HepG2 (cell line): ENCODE measurements at regions not wholly inside any gene's neighbourhood (a gene's known extent, or its start where the extent isn't known, plus 50 kb on each side); places are given as distances from the start of the nearest gene placed in this dataset.

Source experiments
- ATAC-seq: fragments of 200-7000 bp; cut with Tn5 transposase; 3 replicates; pipeline ENCODE4 v1.9.1; 2020; ENCODE audit warnings: mild to moderate bottlenecking, moderate library complexity
- BruUV-seq: library from RNA; stranded (reverse); fragments of 400-500 nt; replicated peaks from 2 replicates; lab custom pipeline; 2021; lab: Mats Ljungman, UMichigan
- CTCF ChIA-PET: fragments of 300-600 bp; formaldehyde crosslinking; extraction: SDS; loops from one replicate; lab custom pipeline; 2021; ENCODE audit warnings: low total read pairs, inconsistent platforms, low intra/inter-chr PET ratio; lab: Yijun Ruan, JAX
- POLR2A ChIA-PET: fragments of 350-600 bp; sonication (Branson Sonifier 250); formaldehyde crosslinking; loops from one replicate; lab custom pipeline; 2020; ENCODE audit warnings: antibody characterized with exemption, inconsistent platforms; lab: Yijun Ruan, JAX
- DNase-seq: peaks from one replicate; pipeline ENCODE4 v3.0.0-alpha.2; 2015; ENCODE audit warnings: low spot score
- FAIRE-seq: peaks from 3 replicates; lab custom pipeline; 2011; peaks lifted over from hg19 to GRCh38; lab: Jason Lieb, UNC
- H2AFZ ChIP-seq: one replicate; pipeline ENCODE4 v1.6.1; 2011; ENCODE audit warnings: low read length, inconsistent platforms
- H3K27ac ChIP-seq: fragments of 300-600 bp; 3 replicates; pipeline ENCODE4 v1.8.0; 2011; ENCODE audit warnings: mixed run types, mild to moderate bottlenecking, mixed read lengths, low read length, inconsistent platforms; ENCODE audit not compliant: insufficient read depth; ENCODE audit errors: extremely low read length
- H3K27me3 ChIP-seq, 2 experiments: fragments of 200-600 bp in 1 of 2; 2 replicates in 1 of 2; 3 replicates in 1 of 2; pipeline versions ENCODE4 v1.6.0 to v1.8.0; 2011; ENCODE audit warnings: low read length in 2 of 2, mild to moderate bottlenecking in 2 of 2, moderate library complexity in 2 of 2, inconsistent platforms in 1 of 2; ENCODE audit not compliant: insufficient read depth in 2 of 2, control insufficient read depth in 1 of 2
- H3K36me3 ChIP-seq, 2 experiments: fragments of 200-600 bp in 1 of 2; replicated peaks in 1 of 2; 2 replicates in 1 of 2; 3 replicates in 1 of 2; pipeline versions ENCODE4 v1.5.1 to v1.8.0; 2011; ENCODE audit warnings: low read length in 2 of 2, inconsistent platforms in 1 of 2; ENCODE audit not compliant: insufficient read depth in 2 of 2, control insufficient read depth in 1 of 2
- H3K4me1 ChIP-seq: 2 replicates; pipeline ENCODE4 v1.5.1; 2012; ENCODE audit warnings: low read length, inconsistent platforms; ENCODE audit not compliant: insufficient read depth
- H3K4me2 ChIP-seq: 2 replicates; pipeline ENCODE4 v1.6.0; 2011; ENCODE audit warnings: low read depth, low read length, inconsistent platforms
- H3K4me3 ChIP-seq, 3 experiments: fragments of 200-600 bp in 1 of 3; sonication (generic), shearing (Covaris generic) in 1 of 3; replicated peaks in 1 of 3; 2 replicates each; pipeline ENCODE4 v1.5.1; 2011 to 2016; ENCODE audit warnings: low read length in 3 of 3, inconsistent platforms in 2 of 3, low read depth in 2 of 3, mild to moderate bottlenecking in 2 of 3, control low read depth in 1 of 3, mixed read lengths in 1 of 3; ENCODE audit not compliant: insufficient read depth in 1 of 3
- H3K79me2 ChIP-seq: one replicate; pipeline ENCODE4 v1.6.1; 2011; ENCODE audit warnings: low read length, inconsistent platforms; ENCODE audit not compliant: insufficient read depth
- H3K9ac ChIP-seq: 2 replicates; pipeline ENCODE4 v1.6.0; 2011; ENCODE audit warnings: mild to moderate bottlenecking, low read depth, low read length, inconsistent platforms; ENCODE audit not compliant: insufficient read depth
- H3K9me3 ChIP-seq: 2 replicates; pipeline ENCODE4 v1.5.1; 2012; ENCODE audit warnings: mild to moderate bottlenecking, low read length
- H4K20me1 ChIP-seq: 2 replicates; pipeline ENCODE4 v1.6.0; 2011; ENCODE audit warnings: inconsistent platforms, mild to moderate bottlenecking, low read length, moderate library complexity; ENCODE audit not compliant: insufficient read depth
- ELF3 ChIP-seq: IDR thresholded peaks from 2 replicates; pipeline ENCODE4 v1.6.1; 2016; ENCODE audit warnings: missing genetic modification reagents, missing compliant biosample characterization
- NRL ChIP-seq: sonication (generic); formaldehyde crosslinking; IDR thresholded peaks from 2 replicates; pipeline ENCODE4 v1.5.0; 2020; ENCODE audit warnings: missing genetic modification reagents, mild to moderate bottlenecking, moderate library complexity, borderline replicate concordance
- ZFYVE20 ChIP-seq: sonication (generic); formaldehyde crosslinking; IDR thresholded peaks from 2 replicates; pipeline ENCODE4 v1.8.0; 2023; ENCODE audit warnings: low read depth, mild to moderate bottlenecking, moderate library complexity, missing genetic modification reagents, borderline replicate concordance
- ZNF225 ChIP-seq: sonication (generic); formaldehyde crosslinking; IDR thresholded peaks from 2 replicates; pipeline ENCODE4 v1.4.0; 2020; ENCODE audit warnings: mild to moderate bottlenecking, missing genetic modification reagents
- ZNF546 ChIP-seq: sonication (generic); formaldehyde crosslinking; conservative IDR thresholded peaks from 2 replicates; pipeline ENCODE4 v1.8.1; 2023; ENCODE audit warnings: mild to moderate bottlenecking, missing genetic modification reagents
- WGBS: methylation state at CpG from one replicate; pipeline ENCODE4 v1.1.6; 2017; ENCODE audit warnings: low lambda C conversion rate; 5-methylcytosine and 5-hydroxymethylcytosine counted together
- in situ Hi-C: cut with HindIII; loops from 2 replicates; pipeline ENCODE4 v1.10.0; 2017; ENCODE audit warnings: low pct_unique_long_range_greater_than_20kb; ENCODE audit not compliant: extremely low pct_ligation_motif_present
- intact Hi-C: fragments of 100-400 bp; cut with micrococcal nuclease; formaldehyde crosslinking; loops from one replicate; pipeline ENCODE4 v1.10.0; 2022; ENCODE audit not compliant: unreplicated experiment
- TF ChIP-seq, protein P1 (sequence below): sonication (generic); formaldehyde crosslinking; conservative IDR thresholded peaks from 2 replicates; pipeline ENCODE4 v1.4.0; 2020; ENCODE audit warnings: mild to moderate bottlenecking, missing genetic modification reagents, moderate library complexity
- TF ChIP-seq, protein P2 (sequence below): sonication (generic); formaldehyde crosslinking; IDR thresholded peaks from 2 replicates; pipeline ENCODE4 v1.4.0; 2020; ENCODE audit warnings: missing genetic modification reagents
- TF ChIP-seq, protein P3 (sequence below): sonication (generic); formaldehyde crosslinking; IDR thresholded peaks from 2 replicates; pipeline ENCODE4 v1.9.0; 2021; ENCODE audit warnings: missing genetic modification reagents, mild to moderate bottlenecking, borderline replicate concordance

DNA sequence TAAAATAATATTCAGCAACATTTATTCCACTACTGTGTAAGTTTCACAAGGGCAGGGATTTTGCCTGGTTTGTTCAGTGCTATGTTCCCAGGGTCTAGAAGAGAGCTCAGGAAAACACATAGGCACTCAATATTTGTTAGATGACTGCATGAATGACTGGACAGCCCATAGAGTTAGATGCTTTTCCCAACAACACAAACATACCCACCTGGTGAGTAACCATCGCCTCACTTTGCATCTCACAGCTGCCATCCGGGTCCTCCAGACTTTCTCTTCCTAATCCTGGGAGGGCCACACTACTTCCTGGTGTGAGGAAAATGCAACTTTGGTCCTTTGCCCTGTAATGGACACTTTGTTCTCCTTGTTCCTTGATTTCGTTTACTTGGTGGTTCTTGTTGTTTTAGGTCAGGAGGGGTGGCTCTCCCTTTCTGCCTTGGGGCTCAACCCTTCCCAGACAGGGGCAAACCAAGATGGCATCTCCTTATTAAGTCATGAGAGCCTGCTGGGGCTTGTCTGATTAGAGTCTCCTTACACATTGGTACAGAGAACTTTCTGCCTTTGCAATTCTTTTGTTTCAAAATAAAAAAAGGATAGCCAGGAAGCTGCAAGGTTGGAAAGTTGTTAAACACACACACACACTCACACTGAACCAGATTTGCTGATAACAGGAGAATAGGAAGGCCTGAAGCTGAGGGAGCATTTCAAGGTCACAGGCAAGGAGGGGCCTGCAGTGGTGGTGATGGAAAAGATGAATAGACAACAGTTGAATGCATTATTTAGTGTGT, 190.6 kb downstream of the MID1IP1 start:
- no peak for DNase-seq
- no peak for ATAC-seq
- H3K9me3 ChIP-seq, result no peaks in the 10 kb centered on the region
- no peak overlapping the region for H3K4me2 ChIP-seq
- WGBS, result 67% methylated on average over 3 of the region's 3 CpGs
- intact Hi-C loops, result no loop called here
- FAIRE-seq, result peak; percentile 8
- ChIA-PET POLR2A (no interaction called here), CTCF (no interaction called here)
- H3K79me2 ChIP-seq, result no peaks in the 10 kb centered on the region
- H2AFZ ChIP-seq, result no peak overlapping the region
- H3K9ac ChIP-seq, result no peak overlapping the region
- H3K4me1 ChIP-seq, result no peaks in the 10 kb centered on the region
- BruUV-seq, result no TSS peak
- H3K27me3 ChIP-seq, result no peaks in the 10 kb centered on the region
- TF ChIP-seq ZFYVE20 (CRISPR knock-in tag) (no peak), ZNF546 (no peak), ELF3 (no peak), ZNF225 (CRISPR knock-in tag) (no peak), NRL (no peak)
- TF ChIP-seq, protein P1, sequence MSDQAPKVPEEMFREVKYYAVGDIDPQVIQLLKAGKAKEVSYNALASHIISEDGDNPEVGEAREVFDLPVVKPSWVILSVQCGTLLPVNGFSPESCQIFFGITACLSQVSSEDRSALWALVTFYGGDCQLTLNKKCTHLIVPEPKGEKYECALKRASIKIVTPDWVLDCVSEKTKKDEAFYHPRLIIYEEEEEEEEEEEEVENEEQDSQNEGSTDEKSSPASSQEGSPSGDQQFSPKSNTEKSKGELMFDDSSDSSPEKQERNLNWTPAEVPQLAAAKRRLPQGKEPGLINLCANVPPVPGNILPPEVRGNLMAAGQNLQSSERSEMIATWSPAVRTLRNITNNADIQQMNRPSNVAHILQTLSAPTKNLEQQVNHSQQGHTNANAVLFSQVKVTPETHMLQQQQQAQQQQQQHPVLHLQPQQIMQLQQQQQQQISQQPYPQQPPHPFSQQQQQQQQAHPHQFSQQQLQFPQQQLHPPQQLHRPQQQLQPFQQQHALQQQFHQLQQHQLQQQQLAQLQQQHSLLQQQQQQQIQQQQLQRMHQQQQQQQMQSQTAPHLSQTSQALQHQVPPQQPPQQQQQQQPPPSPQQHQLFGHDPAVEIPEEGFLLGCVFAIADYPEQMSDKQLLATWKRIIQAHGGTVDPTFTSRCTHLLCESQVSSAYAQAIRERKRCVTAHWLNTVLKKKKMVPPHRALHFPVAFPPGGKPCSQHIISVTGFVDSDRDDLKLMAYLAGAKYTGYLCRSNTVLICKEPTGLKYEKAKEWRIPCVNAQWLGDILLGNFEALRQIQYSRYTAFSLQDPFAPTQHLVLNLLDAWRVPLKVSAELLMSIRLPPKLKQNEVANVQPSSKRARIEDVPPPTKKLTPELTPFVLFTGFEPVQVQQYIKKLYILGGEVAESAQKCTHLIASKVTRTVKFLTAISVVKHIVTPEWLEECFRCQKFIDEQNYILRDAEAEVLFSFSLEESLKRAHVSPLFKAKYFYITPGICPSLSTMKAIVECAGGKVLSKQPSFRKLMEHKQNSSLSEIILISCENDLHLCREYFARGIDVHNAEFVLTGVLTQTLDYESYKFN (CRISPR knock-in tag), result no peak
- TF ChIP-seq, protein P2, sequence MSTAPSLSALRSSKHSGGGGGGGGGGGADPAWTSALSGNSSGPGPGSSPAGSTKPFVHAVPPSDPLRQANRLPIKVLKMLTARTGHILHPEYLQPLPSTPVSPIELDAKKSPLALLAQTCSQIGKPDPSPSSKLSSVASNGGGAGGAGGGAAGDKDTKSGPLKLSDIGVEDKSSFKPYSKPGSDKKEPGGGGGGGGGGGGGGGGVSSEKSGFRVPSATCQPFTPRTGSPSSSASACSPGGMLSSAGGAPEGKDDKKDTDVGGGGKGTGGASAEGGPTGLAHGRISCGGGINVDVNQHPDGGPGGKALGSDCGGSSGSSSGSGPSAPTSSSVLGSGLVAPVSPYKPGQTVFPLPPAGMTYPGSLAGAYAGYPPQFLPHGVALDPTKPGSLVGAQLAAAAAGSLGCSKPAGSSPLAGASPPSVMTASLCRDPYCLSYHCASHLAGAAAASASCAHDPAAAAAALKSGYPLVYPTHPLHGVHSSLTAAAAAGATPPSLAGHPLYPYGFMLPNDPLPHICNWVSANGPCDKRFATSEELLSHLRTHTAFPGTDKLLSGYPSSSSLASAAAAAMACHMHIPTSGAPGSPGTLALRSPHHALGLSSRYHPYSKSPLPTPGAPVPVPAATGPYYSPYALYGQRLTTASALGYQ (CRISPR knock-in tag), result no peak
- TF ChIP-seq, protein P3, sequence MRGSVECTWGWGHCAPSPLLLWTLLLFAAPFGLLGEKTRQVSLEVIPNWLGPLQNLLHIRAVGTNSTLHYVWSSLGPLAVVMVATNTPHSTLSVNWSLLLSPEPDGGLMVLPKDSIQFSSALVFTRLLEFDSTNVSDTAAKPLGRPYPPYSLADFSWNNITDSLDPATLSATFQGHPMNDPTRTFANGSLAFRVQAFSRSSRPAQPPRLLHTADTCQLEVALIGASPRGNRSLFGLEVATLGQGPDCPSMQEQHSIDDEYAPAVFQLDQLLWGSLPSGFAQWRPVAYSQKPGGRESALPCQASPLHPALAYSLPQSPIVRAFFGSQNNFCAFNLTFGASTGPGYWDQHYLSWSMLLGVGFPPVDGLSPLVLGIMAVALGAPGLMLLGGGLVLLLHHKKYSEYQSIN (CRISPR knock-in tag), result no peak
- TF ChIP-seq, all 625 proteins: peak for 0
- Histone ChIP-seq H3K27ac (no peak overlapping the region), H4K20me1 (no peaks in the 10 kb centered on the region), H3K36me3 (no peaks in the 10 kb centered on the region), H3K4me3 (no peak overlapping the region)
- in situ Hi-C loops, result loop anchor here (25.0 kb wide), 1 partner anchor 180 kb away; the partner anchor contains the start of gene MID1IP1
